Kidney tubule cell (primary cell): ENCODE measurements at regions not wholly inside any gene's neighbourhood (a gene's known extent, or its start where the extent isn't known, plus 50 kb on each side); places are given as distances from the start of the nearest gene placed in this dataset.
"Not testable (repeated sequence)": the region's sequence is repeated elsewhere in the genome, so short reads cannot be mapped to it uniquely, and the experiment has no call there.

ENCODE experiments used
- DNase-seq: peaks from one replicate; pipeline ENCODE4 v3.0.0-alpha.2; 2018; ENCODE audit warnings: low spot score

DNA sequence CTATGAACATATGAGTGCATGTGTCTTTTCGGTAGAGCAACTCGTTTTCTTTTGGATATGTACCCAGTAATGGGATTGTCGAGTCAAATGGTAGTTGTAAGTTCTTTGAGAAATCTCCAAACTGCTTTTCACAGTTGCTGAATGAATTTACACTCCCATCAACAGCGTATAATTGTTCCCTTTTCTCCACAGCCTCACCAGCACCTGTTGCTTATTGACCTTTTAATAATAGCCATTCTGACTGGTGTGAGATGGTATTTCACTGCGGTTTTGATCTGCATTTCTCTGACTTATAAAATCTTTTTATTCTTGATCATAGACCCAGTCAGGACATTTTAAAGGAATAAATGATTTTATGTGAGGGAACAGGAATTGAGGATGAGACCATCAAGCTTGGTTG is 165.0 kb upstream of the KCTD3 start:
- no peak for DNase-seq

GRCh38 chr1:215405211-215405610 is 161.9 kb upstream of the KCTD3 start:
- peak; percentile 5 for DNase-seq

DNA sequence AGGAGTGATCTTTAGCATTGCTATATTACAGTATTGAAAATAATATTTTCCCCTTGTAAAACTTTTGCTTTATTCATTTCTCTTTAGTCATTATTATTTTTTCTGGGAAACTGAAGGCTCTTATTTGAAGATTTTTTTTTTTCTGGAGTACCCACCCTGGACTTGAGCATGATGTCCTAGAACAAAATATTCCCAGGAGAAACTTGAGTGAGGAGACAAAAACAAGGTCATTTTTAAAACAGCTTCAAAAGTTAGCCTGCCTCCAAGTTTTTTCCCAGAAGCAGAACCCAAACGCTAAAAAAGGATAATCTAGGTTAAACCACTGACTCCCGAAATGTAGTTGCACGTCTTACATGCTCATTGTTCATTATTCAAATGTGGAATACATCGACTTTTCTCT is 160.2 kb upstream of the KCTD3 start:
- no peak for DNase-seq

DNA sequence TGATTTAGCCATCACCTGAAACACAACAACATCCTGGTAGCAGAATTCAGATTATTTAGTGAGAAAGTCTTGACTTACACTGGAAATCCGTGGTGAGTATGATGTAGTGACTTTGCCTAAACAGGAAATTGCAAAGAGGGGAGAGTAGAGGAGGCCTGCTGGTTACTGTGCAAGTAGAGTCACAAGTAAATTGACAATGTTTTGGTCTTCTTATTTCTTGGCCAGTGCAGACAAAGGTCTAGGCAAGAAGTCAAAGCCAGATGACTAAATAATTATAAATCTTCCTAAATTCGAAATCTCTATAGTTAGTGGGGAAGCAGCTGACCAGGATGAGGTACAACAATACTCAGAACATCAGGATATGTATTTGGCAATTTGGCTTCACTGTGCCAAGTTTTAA is 159.5 kb upstream of the KCTD3 start:
- DNase-seq: no peak

- not testable (repeated sequence) for DNase-seq
Measured at GRCh38 chr1:215409546-215409945, 157.6 kb upstream of the KCTD3 start.

DNA sequence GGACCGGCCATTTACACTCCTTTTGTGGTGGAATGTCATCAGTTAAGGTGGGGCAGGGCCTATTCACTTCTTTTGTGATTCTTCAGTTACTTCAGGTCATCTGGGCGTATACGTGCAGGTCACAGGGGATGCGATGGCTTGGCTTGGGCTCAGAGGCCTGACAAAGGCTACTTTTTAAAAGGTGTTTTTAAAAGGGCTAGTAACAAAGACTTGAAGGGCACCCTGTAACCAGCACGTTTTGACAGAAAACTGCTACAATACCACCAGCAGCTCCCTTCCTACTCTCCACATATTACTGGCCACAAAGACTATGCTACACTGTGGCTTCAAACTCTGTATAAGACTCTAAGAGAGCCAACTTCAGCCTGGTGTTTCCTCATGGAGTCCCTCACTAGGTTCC is 151.6 kb upstream of the KCTD3 start:
- not testable (repeated sequence) for DNase-seq

- no peak for DNase-seq
Measured at GRCh38 chr1:215416497-215416896, 150.6 kb upstream of the KCTD3 start.

- DNase-seq: no peak
Measured at GRCh38 chr1:215417122-215417521, 150.0 kb upstream of the KCTD3 start.

DNA sequence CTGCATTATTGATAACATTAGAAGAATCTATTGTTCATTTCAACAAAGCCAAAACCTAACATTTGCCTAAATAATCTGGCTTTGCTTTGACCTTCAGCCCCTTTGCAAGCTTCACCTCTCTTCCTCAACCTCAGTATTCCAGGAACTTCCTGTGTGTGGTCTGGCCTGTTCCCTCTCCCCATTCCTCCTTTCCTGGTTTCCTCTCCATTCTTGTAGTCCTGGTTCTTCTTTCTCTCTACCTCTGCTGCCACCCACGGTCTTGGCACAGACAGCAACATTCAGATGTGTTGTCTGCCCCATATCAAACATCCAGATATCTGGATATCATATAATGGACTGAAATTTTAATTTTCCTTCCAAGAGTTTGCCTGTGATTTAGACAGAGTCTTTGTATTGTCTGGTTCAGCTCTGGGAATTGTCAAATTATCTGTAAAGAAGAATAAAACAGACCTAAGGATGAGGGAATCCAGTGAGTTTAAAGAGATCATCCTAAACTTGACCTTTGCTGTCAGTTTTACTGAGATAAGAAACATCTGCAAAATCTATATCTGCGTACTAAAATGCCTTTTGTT is 148.1 kb upstream of the KCTD3 start:
- DNase-seq: no peak

GRCh38 chr1:215421744-215422143 is 145.4 kb upstream of the KCTD3 start:
- no peak for DNase-seq

GRCh38 chr1:215423288-215423687 is 143.8 kb upstream of the KCTD3 start:
- no peak for DNase-seq

DNA sequence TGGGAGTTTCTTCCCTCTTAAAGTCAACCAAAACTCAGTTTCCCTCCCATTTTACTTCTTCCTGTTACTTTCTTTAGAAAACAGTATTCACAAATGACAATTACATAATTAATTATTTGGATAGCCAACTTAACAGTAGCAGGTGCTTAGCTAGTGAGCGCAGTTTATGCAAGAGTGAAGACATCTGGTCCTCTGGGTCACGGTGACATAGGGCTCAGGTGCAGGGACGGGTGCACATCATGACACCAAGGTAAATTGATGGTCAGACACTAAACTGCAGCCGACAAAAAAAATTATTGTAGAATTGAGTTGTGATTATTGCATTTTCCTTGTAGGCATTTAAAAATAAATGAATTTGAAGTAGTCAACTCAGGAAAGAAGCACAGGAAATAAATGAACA is 142.0 kb upstream of the KCTD3 start:
- DNase-seq: no peak

DNA sequence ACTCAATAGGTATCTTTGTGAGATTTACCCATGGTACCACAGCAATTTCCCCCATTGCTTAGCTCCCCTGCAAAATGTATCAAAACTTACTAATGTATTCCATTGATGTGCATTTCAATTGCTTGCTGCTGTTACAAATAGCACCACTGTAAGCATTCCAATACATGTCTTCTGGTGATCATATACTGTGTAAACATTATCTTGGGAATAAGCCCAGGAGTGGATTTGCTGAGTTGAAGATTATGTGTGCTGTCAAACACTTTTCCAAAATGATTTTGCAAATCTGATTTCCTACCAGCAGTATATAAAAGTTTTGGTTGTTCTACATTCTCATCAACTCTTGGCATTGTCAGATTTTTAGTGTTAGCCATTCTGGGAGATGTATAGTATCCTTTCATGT is 141.0 kb upstream of the KCTD3 start:
- DNase-seq: no peak

DNA sequence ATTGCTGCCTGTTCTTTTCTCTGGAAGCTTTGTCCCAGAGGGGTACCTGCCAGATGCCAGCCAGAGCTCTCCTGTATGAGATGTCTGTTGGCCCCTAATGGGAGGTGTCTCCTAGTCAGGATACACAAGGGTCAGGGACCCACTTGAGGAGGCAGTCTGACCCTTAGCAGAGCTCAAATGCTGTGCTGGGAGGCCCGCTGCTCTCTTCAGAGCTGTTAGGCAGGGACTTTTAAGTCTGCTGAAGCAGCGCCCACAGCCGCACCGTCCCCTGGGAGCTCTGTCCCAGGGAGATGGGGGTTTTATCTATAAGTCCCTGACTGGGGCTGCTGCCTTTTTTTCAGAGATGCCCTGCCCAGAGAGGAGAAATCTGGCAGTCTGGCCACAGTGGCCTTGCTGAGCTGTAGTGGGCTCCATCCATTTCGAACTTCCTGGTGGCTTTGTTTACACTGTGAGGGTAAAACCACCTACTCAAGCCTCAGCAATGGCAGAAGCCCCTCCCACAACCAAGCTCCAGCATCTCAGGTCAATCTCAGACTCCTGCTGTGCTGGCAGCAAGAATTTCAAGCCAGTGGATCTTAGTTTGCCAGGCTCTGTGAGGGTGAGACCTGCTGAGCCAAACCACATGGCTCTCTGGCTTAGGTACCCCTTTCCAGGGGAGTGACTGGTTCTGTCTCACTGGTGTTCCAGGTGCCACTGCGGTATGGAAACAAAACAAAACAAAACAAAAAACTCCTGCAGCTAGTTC is 134.4 kb upstream of the KCTD3 start:
- DNase-seq: not testable (repeated sequence)

- no peak for DNase-seq
Measured at GRCh38 chr1:215433237-215433636, 133.9 kb upstream of the KCTD3 start.

- no peak for DNase-seq
Measured at GRCh38 chr1:215439549-215439948, 127.6 kb upstream of the KCTD3 start.

- DNase-seq: no peak
Measured at GRCh38 chr1:215444715-215445414, 122.2 kb upstream of the KCTD3 start.

DNA sequence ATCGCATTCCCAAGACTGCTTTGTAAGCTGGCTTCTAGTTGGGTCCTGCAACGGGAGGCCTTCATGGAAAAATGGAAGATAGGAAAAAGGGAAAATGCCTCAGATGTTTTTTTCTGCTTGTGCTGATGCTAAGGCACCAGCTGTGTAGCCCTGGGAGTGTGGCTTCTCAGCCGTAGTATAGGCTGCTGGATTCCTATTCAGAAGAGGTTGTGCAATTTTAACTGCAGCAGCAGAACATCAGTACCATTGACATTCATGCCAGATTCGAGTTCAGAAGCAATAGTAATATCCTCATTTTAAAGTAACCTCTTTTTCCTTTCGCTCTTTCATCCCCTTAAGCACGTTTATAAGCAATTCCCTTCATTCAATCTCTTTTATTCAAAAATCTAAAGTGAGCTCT is 119.1 kb upstream of the KCTD3 start:
- not testable (repeated sequence) for DNase-seq

- DNase-seq: not testable (repeated sequence)
Measured at GRCh38 chr1:215449147-215449546, 118.0 kb upstream of the KCTD3 start.

- DNase-seq: no peak
Measured at GRCh38 chr1:215453440-215453839, 113.7 kb upstream of the KCTD3 start.

GRCh38 chr1:215457213-215457612 is 109.9 kb upstream of the KCTD3 start:
- no peak for DNase-seq

GRCh38 chr1:215458104-215458503 is 109.0 kb upstream of the KCTD3 start:
- DNase-seq: no peak

DNA sequence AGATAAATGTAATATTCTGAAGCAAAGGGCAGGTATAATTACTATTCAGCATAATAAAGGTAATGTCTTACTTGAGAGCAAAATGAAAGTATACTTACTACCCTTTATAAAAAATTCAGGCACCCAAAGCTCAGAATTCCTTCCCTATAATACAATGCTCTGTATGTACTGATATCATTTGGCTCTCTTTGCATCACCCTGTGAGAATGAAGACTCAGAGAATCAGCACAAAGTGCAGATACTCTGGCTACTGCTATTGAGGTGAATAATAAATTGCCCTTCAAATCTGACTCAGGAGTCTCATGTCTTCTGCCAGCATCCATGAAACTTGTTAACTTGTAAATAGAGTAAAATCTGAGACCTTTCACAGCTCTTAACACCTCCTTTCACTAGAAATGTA is 108.5 kb upstream of the KCTD3 start:
- DNase-seq: no peak
